LNCAP (cell line): ENCODE measurements at regions not wholly inside any gene's neighbourhood (a gene's known extent, or its start where the extent isn't known, plus 50 kb on each side); places are given as distances from the start of the nearest gene placed in this dataset.

ENCODE experiments used
- TF ChIP-seq, protein P1 (sequence below): fragments of 450-650 bp; IDR thresholded peaks from 2 replicates; pipeline ENCODE4 v1.5.1; 2017; ENCODE audit warnings: mild to moderate bottlenecking

DNA sequence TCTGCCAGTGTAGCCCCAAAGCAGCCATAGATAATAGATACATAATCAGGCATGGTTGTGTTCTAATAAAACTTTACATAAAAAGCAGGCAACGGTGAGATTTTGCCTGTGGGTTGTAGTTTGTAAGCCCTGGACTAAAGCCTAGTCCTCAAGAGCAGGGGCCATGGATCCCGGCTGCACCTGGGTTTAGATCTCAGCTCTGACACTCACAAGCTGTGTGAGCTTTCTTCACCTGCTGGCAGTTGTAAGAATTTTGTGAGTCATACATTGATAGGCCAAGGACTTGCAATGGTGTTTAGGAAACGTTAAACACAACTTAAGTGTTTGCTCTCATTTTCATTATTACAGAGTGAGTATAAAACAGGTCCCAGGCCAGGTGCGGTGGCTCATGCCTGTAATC is 395.8 kb upstream of the TBX3 start:
- TF ChIP-seq, protein P1, sequence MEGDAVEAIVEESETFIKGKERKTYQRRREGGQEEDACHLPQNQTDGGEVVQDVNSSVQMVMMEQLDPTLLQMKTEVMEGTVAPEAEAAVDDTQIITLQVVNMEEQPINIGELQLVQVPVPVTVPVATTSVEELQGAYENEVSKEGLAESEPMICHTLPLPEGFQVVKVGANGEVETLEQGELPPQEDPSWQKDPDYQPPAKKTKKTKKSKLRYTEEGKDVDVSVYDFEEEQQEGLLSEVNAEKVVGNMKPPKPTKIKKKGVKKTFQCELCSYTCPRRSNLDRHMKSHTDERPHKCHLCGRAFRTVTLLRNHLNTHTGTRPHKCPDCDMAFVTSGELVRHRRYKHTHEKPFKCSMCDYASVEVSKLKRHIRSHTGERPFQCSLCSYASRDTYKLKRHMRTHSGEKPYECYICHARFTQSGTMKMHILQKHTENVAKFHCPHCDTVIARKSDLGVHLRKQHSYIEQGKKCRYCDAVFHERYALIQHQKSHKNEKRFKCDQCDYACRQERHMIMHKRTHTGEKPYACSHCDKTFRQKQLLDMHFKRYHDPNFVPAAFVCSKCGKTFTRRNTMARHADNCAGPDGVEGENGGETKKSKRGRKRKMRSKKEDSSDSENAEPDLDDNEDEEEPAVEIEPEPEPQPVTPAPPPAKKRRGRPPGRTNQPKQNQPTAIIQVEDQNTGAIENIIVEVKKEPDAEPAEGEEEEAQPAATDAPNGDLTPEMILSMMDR: no peak

DNA sequence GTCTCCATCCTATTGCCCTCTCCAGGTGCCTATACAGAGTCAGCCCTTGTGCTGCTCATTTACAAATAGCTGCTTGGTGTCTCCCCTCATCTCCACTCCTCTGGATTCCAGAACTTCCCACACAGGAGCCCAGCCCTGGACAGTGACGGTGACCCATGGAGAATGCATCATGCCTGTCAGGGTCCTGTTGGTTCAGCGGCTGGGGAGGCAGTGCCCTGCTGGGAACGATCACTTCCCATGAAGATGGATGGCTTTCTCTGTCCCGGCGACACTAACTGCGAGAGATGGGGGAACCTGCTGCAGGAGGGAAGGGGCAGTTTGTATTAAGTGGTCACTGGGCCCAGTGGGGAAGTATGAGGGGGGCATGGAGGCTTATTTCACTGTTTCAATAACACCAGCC is 395.0 kb upstream of the TBX3 start:
- TF ChIP-seq, protein P1: no peak

DNA sequence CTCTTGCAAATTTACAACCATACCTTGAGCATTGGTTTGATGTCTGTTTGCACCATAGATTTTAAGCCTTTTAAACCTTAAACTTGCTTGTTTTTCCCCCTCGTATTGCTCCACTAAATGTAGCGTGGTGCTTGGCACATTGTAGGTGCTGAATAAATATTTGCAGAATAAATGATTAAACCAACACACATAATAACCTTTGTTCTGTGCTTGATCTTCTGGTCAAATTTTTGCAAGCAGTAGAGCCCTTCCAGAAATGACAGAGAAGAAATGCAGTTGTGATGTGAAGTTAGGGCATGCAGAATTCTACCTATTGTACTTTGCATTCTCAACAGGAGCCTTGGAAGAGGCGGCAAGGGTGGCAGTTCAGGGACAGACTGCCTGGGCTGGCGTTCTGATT is 394.4 kb upstream of the TBX3 start:
- TF ChIP-seq, protein P1: no peak

DNA sequence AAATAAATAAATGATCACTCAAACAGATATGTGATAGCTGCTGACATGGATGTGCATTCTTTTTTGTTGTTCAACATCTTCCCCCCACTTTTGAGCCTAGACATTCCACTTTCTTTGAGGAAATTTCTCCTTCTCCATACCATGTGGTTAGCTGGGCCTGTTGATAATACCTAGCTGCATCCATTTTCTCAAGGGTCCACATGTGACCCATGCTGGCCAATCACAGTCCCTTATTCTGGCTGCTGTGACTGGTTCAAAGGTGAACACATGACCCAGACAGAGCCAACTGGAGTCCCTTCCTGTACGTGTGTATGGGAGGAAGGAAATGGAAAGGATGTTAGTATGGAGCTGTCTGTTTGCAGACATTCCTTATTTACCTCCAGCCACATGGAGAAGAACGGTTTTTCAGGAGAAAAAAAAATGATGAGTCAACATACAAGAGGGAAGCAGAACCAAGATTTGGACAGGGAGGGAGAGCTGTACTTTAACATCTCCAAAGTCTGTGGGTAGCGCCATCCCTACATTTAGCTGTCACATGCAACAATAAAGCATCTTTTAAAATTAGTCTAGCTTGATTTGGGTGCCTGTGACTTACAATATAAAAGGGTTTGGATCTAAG is 391.7 kb upstream of the TBX3 start:
- TF ChIP-seq, protein P1: no peak

DNA sequence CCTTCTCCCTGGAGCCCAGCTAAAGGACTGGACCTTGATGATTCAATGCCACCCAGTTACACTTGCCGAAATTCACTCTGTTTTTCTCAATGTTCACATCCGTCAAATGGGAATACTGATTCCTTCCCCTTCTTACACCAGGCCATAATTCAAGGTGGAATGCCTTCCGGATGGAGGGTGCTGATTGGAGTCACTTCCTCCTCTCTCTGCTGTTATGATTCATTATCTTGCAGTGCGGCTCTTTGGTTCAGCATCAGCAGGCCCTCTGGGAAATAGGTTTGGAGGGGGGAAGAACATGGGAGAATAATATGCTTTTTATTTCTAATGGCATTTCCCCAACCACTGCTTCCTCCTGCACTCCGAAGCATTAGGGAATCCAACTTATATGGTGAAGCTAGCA is 390.6 kb upstream of the TBX3 start:
- TF ChIP-seq, protein P1: no peak

DNA sequence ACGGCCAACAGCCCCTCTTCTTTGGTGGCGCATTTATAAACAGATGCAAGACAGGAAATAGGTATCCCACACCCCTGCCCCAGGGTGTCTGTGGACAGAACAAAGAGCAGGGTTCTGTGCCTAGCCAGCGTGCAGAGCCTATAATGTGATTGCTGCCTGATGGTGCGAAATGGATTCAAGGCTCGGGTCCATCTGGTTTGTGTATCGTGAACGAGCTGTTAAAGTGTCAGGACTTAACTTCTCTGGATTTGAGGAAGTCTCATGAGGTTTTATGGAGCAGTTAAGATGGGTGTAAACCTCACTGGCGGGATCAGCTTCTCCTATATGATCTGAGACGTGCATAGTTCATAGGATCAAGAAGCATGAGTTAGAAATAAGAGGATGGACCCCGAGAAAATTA is 388.7 kb upstream of the TBX3 start:
- TF ChIP-seq, protein P1: no peak

DNA sequence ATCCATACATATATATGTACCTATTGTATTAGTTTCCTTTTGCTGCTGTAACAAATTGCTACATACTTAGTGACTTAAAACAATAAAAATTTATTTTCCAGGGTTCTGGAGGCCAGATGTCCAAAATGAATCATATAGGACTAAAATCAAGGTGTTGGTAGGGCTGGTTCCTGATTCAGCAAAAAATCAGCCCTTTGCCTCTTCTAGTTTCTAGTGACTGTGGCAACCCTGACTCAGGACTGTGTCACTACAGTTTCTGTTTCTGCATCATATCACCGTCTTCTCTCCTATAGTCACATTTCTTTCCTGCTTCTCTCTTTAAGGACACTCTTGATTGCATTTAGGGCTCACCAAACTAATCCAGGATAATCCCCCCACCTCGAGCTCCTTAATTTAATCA is 386.3 kb upstream of the TBX3 start:
- TF ChIP-seq, protein P1: no peak

DNA sequence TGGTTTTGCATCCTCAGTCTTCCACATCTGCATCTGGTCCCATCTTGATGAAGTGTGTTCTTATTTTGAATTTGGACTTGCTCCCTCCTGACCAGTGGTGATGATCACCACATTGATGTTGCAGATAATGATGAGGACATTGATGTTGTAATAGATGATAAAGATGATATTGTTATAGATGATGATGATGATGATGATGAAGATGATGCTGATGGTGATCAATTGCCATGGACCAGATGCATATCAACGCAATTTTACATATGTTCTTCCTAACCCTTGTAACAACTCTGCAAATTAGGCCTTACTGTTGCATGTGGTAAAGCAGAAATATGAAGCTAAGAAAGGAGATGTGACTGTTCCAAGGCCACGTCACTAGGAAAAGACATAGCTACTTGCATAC is 380.3 kb upstream of the TBX3 start:
- TF ChIP-seq, protein P1: no peak
